ENCODE measurements at regions not wholly inside any gene's neighbourhood (a gene's known extent, or its start where the extent isn't known, plus 50 kb on each side); places are given as distances from the start of the nearest gene placed in this dataset.
A peak's percentile ranks its signal among the peaks of the same experiment; 100 is the strongest.
"Not testable (repeated sequence)": the region's sequence is repeated elsewhere in the genome, so short reads cannot be mapped to it uniquely, and the experiment has no call there.

GRCh38 chr15:87496109-87496508, 760.4 kb downstream of the NTRK3 start:
- no peak for DNase-seq (ENCODE audit: low read depth in 1 of 2, low spot score in 1 of 2)
- no peak for TF ChIP-seq JUND (IDR thresholded peaks at IDR 0.05; ENCODE audit: low read depth)
- in situ Hi-C loops (cut with HindIII; ENCODE audit: low pct_unique_long_range_greater_than_20kb, low sequenced_read_pairs) = no loop called here

- no peak for DNase-seq (ENCODE audit: low read depth in 1 of 2, low spot score in 1 of 2)
- in situ Hi-C loops (cut with HindIII; ENCODE audit: low pct_unique_long_range_greater_than_20kb, low sequenced_read_pairs) = no loop called here
- no peak for TF ChIP-seq JUND (IDR thresholded peaks at IDR 0.05; ENCODE audit: low read depth)
Observed at GRCh38 chr15:87493803-87494202, 762.7 kb downstream of the NTRK3 start.

- in situ Hi-C loops (cut with HindIII; ENCODE audit: low pct_unique_long_range_greater_than_20kb, low sequenced_read_pairs) = no loop called here
- DNase-seq (ENCODE audit: low read depth in 1 of 2, low spot score in 1 of 2) = no peak
- TF ChIP-seq JUND (IDR thresholded peaks at IDR 0.05; ENCODE audit: low read depth) = no peak
Observed at GRCh38 chr15:87492321-87492720, 764.2 kb downstream of the NTRK3 start.

GRCh38 chr15:87490666-87491065, 765.9 kb downstream of the NTRK3 start:
- TF ChIP-seq JUND (IDR thresholded peaks at IDR 0.05; ENCODE audit: low read depth) = no peak
- DNase-seq (ENCODE audit: low read depth in 1 of 2, low spot score in 1 of 2) = no peak
- in situ Hi-C loops (cut with HindIII; ENCODE audit: low pct_unique_long_range_greater_than_20kb, low sequenced_read_pairs) = no loop called here

GRCh38 chr15:87489902-87490665, 766.5 kb downstream of the NTRK3 start:
- in situ Hi-C loops (cut with HindIII; ENCODE audit: low pct_unique_long_range_greater_than_20kb, low sequenced_read_pairs) = no loop called here
- no peak for DNase-seq (ENCODE audit: low read depth in 1 of 2, low spot score in 1 of 2)
- no peak for TF ChIP-seq JUND (IDR thresholded peaks at IDR 0.05; ENCODE audit: low read depth)

- in situ Hi-C loops (cut with HindIII; ENCODE audit: low pct_unique_long_range_greater_than_20kb, low sequenced_read_pairs) = no loop called here
- DNase-seq (ENCODE audit: low read depth in 1 of 2, low spot score in 1 of 2) = no peak
- no peak for TF ChIP-seq JUND (IDR thresholded peaks at IDR 0.05; ENCODE audit: low read depth)
Observed at GRCh38 chr15:87489456-87489855, 767.1 kb downstream of the NTRK3 start.

- TF ChIP-seq JUND (IDR thresholded peaks at IDR 0.05; ENCODE audit: low read depth) = no peak
- in situ Hi-C loops (cut with HindIII; ENCODE audit: low pct_unique_long_range_greater_than_20kb, low sequenced_read_pairs) = no loop called here
- no peak for DNase-seq (ENCODE audit: low read depth in 1 of 2, low spot score in 1 of 2)
Observed at GRCh38 chr15:87487484-87487883, 769.1 kb downstream of the NTRK3 start.

GRCh38 chr15:87483468-87483867, 773.1 kb downstream of the NTRK3 start:
- in situ Hi-C loops (cut with HindIII; ENCODE audit: low pct_unique_long_range_greater_than_20kb, low sequenced_read_pairs) = no loop called here
- no peak for DNase-seq (ENCODE audit: low read depth in 1 of 2, low spot score in 1 of 2)
- TF ChIP-seq JUND (IDR thresholded peaks at IDR 0.05; ENCODE audit: low read depth) = no peak

GRCh38 chr15:87481126-87481525, 775.4 kb downstream of the NTRK3 start:
- no peak for DNase-seq (ENCODE audit: low read depth in 1 of 2, low spot score in 1 of 2)
- in situ Hi-C loops (cut with HindIII; ENCODE audit: low pct_unique_long_range_greater_than_20kb, low sequenced_read_pairs) = no loop called here
- no peak for TF ChIP-seq JUND (IDR thresholded peaks at IDR 0.05; ENCODE audit: low read depth)

GRCh38 chr15:87478687-87479072, 777.9 kb downstream of the NTRK3 start:
- no peak for TF ChIP-seq JUND (IDR thresholded peaks at IDR 0.05; ENCODE audit: low read depth)
- in situ Hi-C loops (cut with HindIII; ENCODE audit: low pct_unique_long_range_greater_than_20kb, low sequenced_read_pairs) = no loop called here
- no peak for DNase-seq (ENCODE audit: low read depth in 1 of 2, low spot score in 1 of 2)

GRCh38 chr15:87477737-87478686, 778.5 kb downstream of the NTRK3 start:
- DNase-seq (ENCODE audit: low read depth in 1 of 2, low spot score in 1 of 2) = peak in 1 of 2 experiments; percentile 47
- in situ Hi-C loops (cut with HindIII; ENCODE audit: low pct_unique_long_range_greater_than_20kb, low sequenced_read_pairs) = no loop called here
- TF ChIP-seq JUND (IDR thresholded peaks at IDR 0.05; ENCODE audit: low read depth) = no peak

- no peak for DNase-seq (ENCODE audit: low read depth in 1 of 2, low spot score in 1 of 2)
- no peak for TF ChIP-seq JUND (IDR thresholded peaks at IDR 0.05; ENCODE audit: low read depth)
- in situ Hi-C loops (cut with HindIII; ENCODE audit: low pct_unique_long_range_greater_than_20kb, low sequenced_read_pairs) = no loop called here
Observed at GRCh38 chr15:87477026-87477425, 779.5 kb downstream of the NTRK3 start.

GRCh38 chr15:87470923-87471322, 785.6 kb downstream of the NTRK3 start:
- TF ChIP-seq JUND (IDR thresholded peaks at IDR 0.05; ENCODE audit: low read depth) = peak; percentile 23; the same call in 1 of the 2 replicates
- in situ Hi-C loops (cut with HindIII; ENCODE audit: low pct_unique_long_range_greater_than_20kb, low sequenced_read_pairs) = no loop called here
- no peak for DNase-seq (ENCODE audit: low read depth in 1 of 2, low spot score in 1 of 2)

- DNase-seq (ENCODE audit: low read depth in 1 of 2, low spot score in 1 of 2) = peak in 1 of 2 experiments; percentile 33
- in situ Hi-C loops (cut with HindIII; ENCODE audit: low pct_unique_long_range_greater_than_20kb, low sequenced_read_pairs) = not testable (repeated sequence)
Observed at GRCh38 chr15:87463956-87464355, 792.6 kb downstream of the NTRK3 start.
